GM12878 (cell line): ENCODE measurements at regions not wholly inside any gene's neighbourhood (a gene's known extent, or its start where the extent isn't known, plus 50 kb on each side); places are given as distances from the start of the nearest gene placed in this dataset.

Experiments
- ATF2 ChIP-seq: IDR thresholded peaks from 2 replicates; pipeline ENCODE4 v1.6.1; 2012; ENCODE audit warnings: low read length, inconsistent platforms
- EZH2 ChIP-seq: IDR thresholded peaks from 2 replicates; pipeline ENCODE4 v1.6.1; 2012; ENCODE audit warnings: low read depth, mild to moderate bottlenecking, control low read depth, inconsistent platforms, low read length, borderline replicate concordance; ENCODE audit not compliant: control insufficient read depth
- MXI1 ChIP-seq: fragments of 150-350 bp; IDR thresholded peaks from 2 replicates; pipeline ENCODE4 v1.6.1; 2011; ENCODE audit warnings: low read depth, mild to moderate bottlenecking, inconsistent platforms, low read length, improper control_type of control experiment
- POLR2A ChIP-seq: IDR thresholded peaks from 2 replicates; pipeline ENCODE4 v1.6.1; 2011; ENCODE audit warnings: low read depth, mild to moderate bottlenecking, low read length
- TF ChIP-seq, protein P1 (sequence below), 3 experiments: IDR thresholded peaks in 2 of 3; conservative IDR thresholded peaks in 1 of 3; 2 replicates each; pipeline ENCODE4 v1.5.1; 2011; ENCODE audit warnings: low read depth in 3 of 3, low read length in 3 of 3, mild to moderate bottlenecking in 3 of 3, control low read depth in 2 of 3, moderate library complexity in 2 of 3, inconsistent platforms in 1 of 3, mixed read lengths in 1 of 3; ENCODE audit not compliant: control insufficient read depth in 2 of 3, insufficient read depth in 1 of 3; ENCODE audit errors: extremely low read depth in 1 of 3

DNA sequence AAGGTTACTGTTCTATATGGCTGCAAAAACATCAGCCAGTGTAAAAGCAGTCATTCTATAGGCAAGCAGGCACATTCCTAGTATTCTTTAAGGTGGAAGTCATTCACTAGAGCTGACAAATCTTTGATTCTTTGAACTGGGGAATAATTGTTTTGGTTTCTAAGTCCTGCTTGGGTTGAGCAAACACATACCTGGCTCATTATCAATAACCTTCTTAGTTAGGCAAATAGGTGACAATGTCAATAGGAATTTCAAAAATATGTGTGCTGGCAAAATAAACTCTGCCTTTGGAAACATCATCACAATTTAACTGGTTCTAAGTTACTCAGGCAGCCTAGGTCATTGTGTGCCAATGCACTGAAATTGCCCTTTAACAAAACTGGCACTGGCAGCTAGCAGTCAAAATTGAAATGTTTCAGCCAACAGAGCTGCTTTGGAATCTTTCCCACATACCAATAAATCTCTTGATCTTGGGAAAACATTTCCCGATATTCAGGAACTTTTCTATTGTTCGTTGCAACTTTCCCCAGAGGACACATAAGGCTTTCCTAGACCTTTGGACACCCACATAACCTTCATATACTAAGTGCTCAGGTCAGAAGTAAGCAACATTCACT is 402.0 kb upstream of the MMADHC start:
- TF ChIP-seq, protein P1, sequence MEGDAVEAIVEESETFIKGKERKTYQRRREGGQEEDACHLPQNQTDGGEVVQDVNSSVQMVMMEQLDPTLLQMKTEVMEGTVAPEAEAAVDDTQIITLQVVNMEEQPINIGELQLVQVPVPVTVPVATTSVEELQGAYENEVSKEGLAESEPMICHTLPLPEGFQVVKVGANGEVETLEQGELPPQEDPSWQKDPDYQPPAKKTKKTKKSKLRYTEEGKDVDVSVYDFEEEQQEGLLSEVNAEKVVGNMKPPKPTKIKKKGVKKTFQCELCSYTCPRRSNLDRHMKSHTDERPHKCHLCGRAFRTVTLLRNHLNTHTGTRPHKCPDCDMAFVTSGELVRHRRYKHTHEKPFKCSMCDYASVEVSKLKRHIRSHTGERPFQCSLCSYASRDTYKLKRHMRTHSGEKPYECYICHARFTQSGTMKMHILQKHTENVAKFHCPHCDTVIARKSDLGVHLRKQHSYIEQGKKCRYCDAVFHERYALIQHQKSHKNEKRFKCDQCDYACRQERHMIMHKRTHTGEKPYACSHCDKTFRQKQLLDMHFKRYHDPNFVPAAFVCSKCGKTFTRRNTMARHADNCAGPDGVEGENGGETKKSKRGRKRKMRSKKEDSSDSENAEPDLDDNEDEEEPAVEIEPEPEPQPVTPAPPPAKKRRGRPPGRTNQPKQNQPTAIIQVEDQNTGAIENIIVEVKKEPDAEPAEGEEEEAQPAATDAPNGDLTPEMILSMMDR (IDR thresholded peaks at IDR 0.05 in 2 of 3, conservative IDR thresholded peaks at IDR 0.05 in 1 of 3; ENCODE audit: control insufficient read depth in 2 of 3, extremely low read depth in 1 of 3, insufficient read depth in 1 of 3, low read depth in 3 of 3, low read length in 3 of 3): no peak
- TF ChIP-seq MXI1 (no peak), EZH2 (no peak), ATF2 (no peak), POLR2A (no peak)
